NT2/D1 (cell line): ENCODE measurements at regions not wholly inside any gene's neighbourhood (a gene's known extent, or its start where the extent isn't known, plus 50 kb on each side); places are given as distances from the start of the nearest gene placed in this dataset.

Experiments used
- YY1 ChIP-seq: IDR thresholded peaks from 2 replicates; pipeline ENCODE4 v1.6.1; 2011; ENCODE audit not compliant: insufficient read length, insufficient read depth
- ZNF274 ChIP-seq: IDR thresholded peaks from 2 replicates; pipeline ENCODE4 v1.6.1; 2011; ENCODE audit warnings: mild to moderate bottlenecking, low read depth, low read length

GRCh38 chr12:65602610-65603295 is 221.5 kb upstream of the HMGA2 start:
- TF ChIP-seq YY1 (no peak), ZNF274 (no peak)
